GM12874 (cell line): ENCODE measurements at regions not wholly inside any gene's neighbourhood (a gene's known extent, or its start where the extent isn't known, plus 50 kb on each side); places are given as distances from the start of the nearest gene placed in this dataset.

Experiments
- TF ChIP-seq, protein P1 (sequence below): IDR thresholded peaks from 2 replicates; pipeline ENCODE4 v1.5.1; 2011; ENCODE audit warnings: low read depth, mild to moderate bottlenecking, control low read depth, low read length, moderate library complexity; ENCODE audit not compliant: insufficient read depth

DNA sequence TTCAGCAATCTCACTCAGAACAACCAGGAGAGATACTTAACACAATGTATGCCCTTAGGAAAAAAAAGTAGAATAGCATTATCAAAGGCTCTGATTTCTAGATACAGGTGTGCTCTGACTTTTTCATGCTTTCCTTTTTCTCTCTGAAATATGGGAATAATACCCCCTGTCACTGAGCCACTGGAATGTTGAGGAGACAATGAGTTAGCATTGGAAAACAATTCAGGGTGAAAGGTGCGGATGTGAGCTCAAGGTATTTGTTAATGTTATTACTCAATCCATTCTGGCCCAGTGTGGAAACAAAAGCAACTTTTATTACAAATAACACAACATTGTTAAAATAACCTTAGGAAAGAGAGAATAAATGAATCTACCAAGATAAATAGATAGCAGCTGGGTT, 228.0 kb downstream of the IKZF2 start:
- TF ChIP-seq, protein P1, sequence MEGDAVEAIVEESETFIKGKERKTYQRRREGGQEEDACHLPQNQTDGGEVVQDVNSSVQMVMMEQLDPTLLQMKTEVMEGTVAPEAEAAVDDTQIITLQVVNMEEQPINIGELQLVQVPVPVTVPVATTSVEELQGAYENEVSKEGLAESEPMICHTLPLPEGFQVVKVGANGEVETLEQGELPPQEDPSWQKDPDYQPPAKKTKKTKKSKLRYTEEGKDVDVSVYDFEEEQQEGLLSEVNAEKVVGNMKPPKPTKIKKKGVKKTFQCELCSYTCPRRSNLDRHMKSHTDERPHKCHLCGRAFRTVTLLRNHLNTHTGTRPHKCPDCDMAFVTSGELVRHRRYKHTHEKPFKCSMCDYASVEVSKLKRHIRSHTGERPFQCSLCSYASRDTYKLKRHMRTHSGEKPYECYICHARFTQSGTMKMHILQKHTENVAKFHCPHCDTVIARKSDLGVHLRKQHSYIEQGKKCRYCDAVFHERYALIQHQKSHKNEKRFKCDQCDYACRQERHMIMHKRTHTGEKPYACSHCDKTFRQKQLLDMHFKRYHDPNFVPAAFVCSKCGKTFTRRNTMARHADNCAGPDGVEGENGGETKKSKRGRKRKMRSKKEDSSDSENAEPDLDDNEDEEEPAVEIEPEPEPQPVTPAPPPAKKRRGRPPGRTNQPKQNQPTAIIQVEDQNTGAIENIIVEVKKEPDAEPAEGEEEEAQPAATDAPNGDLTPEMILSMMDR, result no peak

DNA sequence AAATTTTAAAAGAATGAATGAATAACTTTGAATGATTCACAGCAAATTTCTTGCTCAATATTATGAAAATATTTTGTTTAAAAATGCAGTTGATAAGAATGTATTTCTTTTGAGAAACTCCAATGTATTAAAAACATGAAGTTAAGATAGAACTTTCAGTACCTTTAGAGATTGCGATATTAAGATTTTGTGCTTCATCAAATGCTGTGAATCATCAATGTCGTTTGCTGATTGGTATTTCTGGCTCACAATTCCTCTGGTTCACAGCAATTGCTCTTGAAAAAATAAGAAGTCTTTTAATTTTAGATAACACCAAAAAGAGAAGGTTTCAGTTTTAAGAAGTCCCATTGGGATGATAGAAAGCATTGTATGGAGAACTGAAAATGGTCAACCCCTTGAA, 228.7 kb downstream of the IKZF2 start:
- TF ChIP-seq, protein P1, result no peak

DNA sequence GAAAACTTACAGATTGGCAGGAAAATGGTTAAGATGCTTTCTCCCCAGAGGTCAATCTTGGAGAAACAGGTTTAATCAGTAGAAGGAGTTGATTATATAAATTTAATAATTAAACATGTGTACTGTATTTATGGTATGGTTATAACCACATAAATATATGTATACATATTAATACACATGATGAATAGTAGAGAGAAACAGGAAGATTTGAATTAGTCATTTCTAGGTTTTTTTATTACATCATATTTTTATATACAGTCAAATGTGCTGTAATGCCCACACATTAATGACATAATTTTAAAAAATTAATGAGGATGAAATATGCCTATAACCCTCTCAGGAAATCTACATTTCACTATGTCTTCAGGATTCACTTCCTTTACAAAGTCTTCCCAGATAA, 229.7 kb downstream of the IKZF2 start:
- TF ChIP-seq, protein P1, result no peak

GRCh38 chr2:212921061-212921460, 230.4 kb downstream of the IKZF2 start:
- TF ChIP-seq, protein P1, result no peak

- TF ChIP-seq, protein P1, result no peak
These were observed 232.2 kb downstream of the IKZF2 start for GRCh38 chr2:212919238-212919637.

- TF ChIP-seq, protein P1, result no peak
These were observed 233.1 kb downstream of the IKZF2 start for GRCh38 chr2:212918336-212918735.

DNA sequence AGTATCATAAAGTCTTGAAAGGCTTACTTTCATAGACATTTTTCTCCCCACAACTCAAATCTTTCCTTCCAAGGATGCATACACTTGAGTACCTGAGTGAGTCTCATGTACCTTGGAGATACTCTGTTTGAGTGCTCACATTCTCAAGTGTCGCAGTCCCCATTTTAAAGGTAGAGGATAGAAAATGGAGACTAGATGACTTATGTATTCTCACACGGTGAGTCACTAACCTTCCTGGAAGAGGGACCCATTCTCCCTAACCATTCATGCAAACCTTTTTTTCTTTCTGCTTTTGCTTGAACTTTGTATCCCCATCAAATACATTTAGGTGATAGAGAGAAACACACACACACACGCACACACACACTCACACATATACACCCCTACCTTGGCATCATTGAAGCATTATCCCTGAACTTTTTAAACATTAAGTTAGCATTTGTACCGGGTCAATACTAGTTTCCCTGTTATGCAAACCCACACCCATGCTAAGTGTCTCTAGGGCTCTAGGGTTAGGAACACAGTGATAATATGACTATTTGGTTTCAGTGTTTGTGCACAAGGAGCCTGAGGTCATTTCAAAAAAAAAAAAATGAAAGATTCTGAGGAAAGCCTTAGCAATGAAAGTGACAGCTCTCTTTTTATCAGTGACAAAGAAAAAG, 236.2 kb downstream of the IKZF2 start:
- TF ChIP-seq, protein P1, result no peak
